ENCODE measurements at regions not wholly inside any gene's neighbourhood (a gene's known extent, or its start where the extent isn't known, plus 50 kb on each side); places are given as distances from the start of the nearest gene placed in this dataset.

- Histone ChIP-seq H3K4me3 (ENCODE audit: low read depth in 1 of 2, low read length in 2 of 2) (no peak overlapping the region), H3K36me3 (ENCODE audit: insufficient read depth, low read length) (no peaks in the 10 kb centered on the region), H3K4me1 (ENCODE audit: insufficient read depth, low read length) (no peaks in the 10 kb centered on the region), H3K79me2 (ENCODE audit: insufficient read depth, low read length) (no peaks in the 10 kb centered on the region), H4K20me1 (ENCODE audit: insufficient read depth, low read length) (no peaks in the 10 kb centered on the region), H3K9me3 (ENCODE audit: insufficient read depth, low read length, severe bottlenecking) (no peaks in the 10 kb centered on the region), H3K9ac (ENCODE audit: low read depth, low read length) (no peak overlapping the region), H3K4me2 (ENCODE audit: insufficient read depth, low read length) (no peak overlapping the region), H3K27me3 (ENCODE audit: insufficient read depth, low read length, poor library complexity) (no peaks in the 10 kb centered on the region), H2AFZ (ENCODE audit: low read depth, low read length) (no peak overlapping the region), H3K27ac (ENCODE audit: low read length) (no peak overlapping the region)
- ATAC-seq (ENCODE audit: insufficient read depth, low read depth) (no peak), DNase-seq (no peak)
- TF ChIP-seq EZH2 (IDR thresholded peaks at IDR 0.05; ENCODE audit: borderline replicate concordance, low read depth, low read length, severe bottlenecking), result no peak
- TF ChIP-seq CTCF (IDR thresholded peaks at IDR 0.05; ENCODE audit: borderline replicate concordance, extremely low read depth, low read length, poor library complexity, severe bottlenecking), result no peak
Measured at GRCh38 chr2:12818416-12819102, 101.8 kb downstream of the TRIB2 start.

GRCh38 chr2:12819103-12819475 is 102.4 kb downstream of the TRIB2 start:
- Histone ChIP-seq H3K79me2 (ENCODE audit: insufficient read depth, low read length) (no peaks in the 10 kb centered on the region), H2AFZ (ENCODE audit: low read depth, low read length) (no peak overlapping the region), H3K36me3 (ENCODE audit: insufficient read depth, low read length) (no peaks in the 10 kb centered on the region), H3K4me3 (ENCODE audit: low read depth in 1 of 2, low read length in 2 of 2) (no peak overlapping the region), H4K20me1 (ENCODE audit: insufficient read depth, low read length) (no peaks in the 10 kb centered on the region), H3K4me1 (ENCODE audit: insufficient read depth, low read length) (no peaks in the 10 kb centered on the region), H3K9ac (ENCODE audit: low read depth, low read length) (no peak overlapping the region), H3K4me2 (ENCODE audit: insufficient read depth, low read length) (no peak overlapping the region), H3K27me3 (ENCODE audit: insufficient read depth, low read length, poor library complexity) (no peaks in the 10 kb centered on the region), H3K27ac (ENCODE audit: low read length) (no peak overlapping the region), H3K9me3 (ENCODE audit: insufficient read depth, low read length, severe bottlenecking) (no peaks in the 10 kb centered on the region)
- no peak for TF ChIP-seq EZH2 (IDR thresholded peaks at IDR 0.05; ENCODE audit: borderline replicate concordance, low read depth, low read length, severe bottlenecking)
- no peak for TF ChIP-seq CTCF (IDR thresholded peaks at IDR 0.05; ENCODE audit: borderline replicate concordance, extremely low read depth, low read length, poor library complexity, severe bottlenecking)
- ATAC-seq (ENCODE audit: insufficient read depth, low read depth) (no peak), DNase-seq (no peak)

GRCh38 chr2:12819721-12820120 is 103.0 kb downstream of the TRIB2 start:
- Histone ChIP-seq H3K4me3 (ENCODE audit: low read depth in 1 of 2, low read length in 2 of 2) (no peak overlapping the region), H3K4me1 (ENCODE audit: insufficient read depth, low read length) (no peaks in the 10 kb centered on the region), H4K20me1 (ENCODE audit: insufficient read depth, low read length) (no peaks in the 10 kb centered on the region), H3K4me2 (ENCODE audit: insufficient read depth, low read length) (no peak overlapping the region), H3K27me3 (ENCODE audit: insufficient read depth, low read length, poor library complexity) (no peaks in the 10 kb centered on the region), H3K9ac (ENCODE audit: low read depth, low read length) (no peak overlapping the region), H2AFZ (ENCODE audit: low read depth, low read length) (no peak overlapping the region), H3K27ac (ENCODE audit: low read length) (no peak overlapping the region), H3K9me3 (ENCODE audit: insufficient read depth, low read length, severe bottlenecking) (no peaks in the 10 kb centered on the region), H3K36me3 (ENCODE audit: insufficient read depth, low read length) (no peaks in the 10 kb centered on the region), H3K79me2 (ENCODE audit: insufficient read depth, low read length) (no peaks in the 10 kb centered on the region)
- no peak for ATAC-seq (ENCODE audit: insufficient read depth, low read depth)
- no peak for DNase-seq
- TF ChIP-seq EZH2 (IDR thresholded peaks at IDR 0.05; ENCODE audit: borderline replicate concordance, low read depth, low read length, severe bottlenecking) (no peak), CTCF (IDR thresholded peaks at IDR 0.05; ENCODE audit: borderline replicate concordance, extremely low read depth, low read length, poor library complexity, severe bottlenecking) (no peak)
